GM12878 (cell line): ENCODE measurements at regions not wholly inside any gene's neighbourhood (a gene's known extent, or its start where the extent isn't known, plus 50 kb on each side); places are given as distances from the start of the nearest gene placed in this dataset.

Source experiments
- ATAC-seq: fragments of 200-7000 bp; cut with Tn5 transposase; 3 replicates; pipeline ENCODE4 v1.9.1; 2020; ENCODE audit warnings: mild to moderate bottlenecking, moderate library complexity
- BruUV-seq: library from RNA; stranded (reverse); fragments of 400-500 nt; replicated peaks from 2 replicates; lab custom pipeline; 2021; lab: Mats Ljungman, UMichigan
- CTCF ChIA-PET: fragments of 300-600 bp; sonication (Branson Sonifier 250); formaldehyde crosslinking; extraction: SDS; loops from one replicate; lab custom pipeline; 2021; ENCODE audit warnings: inconsistent platforms; lab: Yijun Ruan, JAX
- POLR2A ChIA-PET: fragments of 350-600 bp; formaldehyde crosslinking; extraction: SDS; loops from one replicate; lab custom pipeline; 2021; ENCODE audit warnings: inconsistent platforms; lab: Charles Lee
- RAD21 ChIA-PET: fragments of 300-600 bp; sonication (Branson Sonifier 250); formaldehyde crosslinking; loops from one replicate; lab custom pipeline; 2023; ENCODE audit warnings: antibody characterized with exemption; ENCODE audit not compliant: unreplicated experiment; lab: Charles Lee
- SMC1A ChIA-PET: fragments of 300-600 bp; sonication (Branson Sonifier 250); formaldehyde crosslinking; loops from one replicate; lab custom pipeline; 2023; ENCODE audit not compliant: unreplicated experiment, uncharacterized antibody; lab: Charles Lee
- DNase-seq: peaks from one replicate; pipeline ENCODE4 v3.0.0-alpha.2; 2011; ENCODE audit warnings: low read depth, low spot score
- FAIRE-seq: peaks from 3 replicates; lab custom pipeline; 2011; peaks lifted over from hg19 to GRCh38; lab: Jason Lieb, UNC
- H2AFZ ChIP-seq: 2 replicates; pipeline ENCODE4 v1.6.0; 2011; ENCODE audit warnings: low read depth, low read length, control low read depth; ENCODE audit not compliant: control insufficient read depth
- H3K27ac ChIP-seq: 2 replicates; pipeline ENCODE4 v1.5.1; 2011; ENCODE audit warnings: control low read depth; ENCODE audit not compliant: control insufficient read depth, insufficient read depth
- H3K27me3 ChIP-seq, 2 experiments: replicated peaks in 1 of 2; 2 replicates each; pipeline versions ENCODE4 v1.6.0 to v1.6.1; 2011; ENCODE audit warnings: low read length in 1 of 2; ENCODE audit not compliant: control insufficient read depth in 2 of 2, insufficient read depth in 2 of 2
- H3K36me3 ChIP-seq, 2 experiments: 2 replicates each; pipeline ENCODE4 v1.5.1; 2011; ENCODE audit warnings: low read length in 1 of 2; ENCODE audit not compliant: control insufficient read depth in 2 of 2, insufficient read depth in 2 of 2
- H3K4me1 ChIP-seq: 2 replicates; pipeline ENCODE4 v1.6.1; 2011; ENCODE audit warnings: mild to moderate bottlenecking, low read length, moderate library complexity, mixed read lengths; ENCODE audit not compliant: control insufficient read depth, insufficient read depth
- H3K4me2 ChIP-seq: 2 replicates; pipeline ENCODE4 v1.6.0; 2011; ENCODE audit warnings: control low read depth; ENCODE audit not compliant: control insufficient read depth, insufficient read depth
- H3K4me3 ChIP-seq: fragments of 200-600 bp; sonication (generic); 2 replicates; pipeline ENCODE4 v1.5.1; 2016
- H3K79me2 ChIP-seq: 2 replicates; pipeline ENCODE4 v1.6.0; 2011; ENCODE audit warnings: low read length; ENCODE audit not compliant: control insufficient read depth, insufficient read depth
- H3K9ac ChIP-seq: 2 replicates; pipeline ENCODE4 v1.8.0; 2011; ENCODE audit warnings: low read length, control low read depth, mixed read lengths; ENCODE audit not compliant: control insufficient read depth, insufficient read depth
- H3K9me3 ChIP-seq: replicated peaks from 3 replicates; pipeline ENCODE4 v1.5.1; 2011; ENCODE audit warnings: mild to moderate bottlenecking, low read length; ENCODE audit not compliant: control insufficient read depth, insufficient read depth
- H4K20me1 ChIP-seq: 2 replicates; pipeline ENCODE4 v1.6.0; 2011; ENCODE audit not compliant: control insufficient read depth, insufficient read depth
- ATF7 ChIP-seq: fragments of 450-650 bp; IDR thresholded peaks from 2 replicates; pipeline ENCODE4 v1.6.1; 2016; ENCODE audit warnings: low read depth, mild to moderate bottlenecking
- BACH1 ChIP-seq: fragments of 450-650 bp; IDR thresholded peaks from 2 replicates; pipeline ENCODE4 v1.6.1; 2017; ENCODE audit warnings: mild to moderate bottlenecking, borderline replicate concordance
- DPF2 ChIP-seq: fragments of 450-650 bp; IDR thresholded peaks from 2 replicates; pipeline ENCODE4 v1.6.1; 2017; ENCODE audit warnings: mild to moderate bottlenecking
- E4F1 ChIP-seq: fragments of 450-650 bp; IDR thresholded peaks from 2 replicates; pipeline ENCODE4 v1.6.1; 2018; ENCODE audit warnings: borderline replicate concordance, mild to moderate bottlenecking; ENCODE audit not compliant: partially characterized antibody
- EED ChIP-seq: sonication (generic); IDR thresholded peaks from 2 replicates; pipeline ENCODE4 v1.6.1; 2016; ENCODE audit warnings: antibody characterized with exemption, low read depth
- GATAD2B ChIP-seq: fragments of 450-650 bp; conservative IDR thresholded peaks from 2 replicates; pipeline ENCODE4 v1.6.1; 2017; ENCODE audit warnings: low read depth, mild to moderate bottlenecking, moderate library complexity
- JUND ChIP-seq: IDR thresholded peaks from 2 replicates; pipeline ENCODE4 v1.6.1; 2012; ENCODE audit warnings: low read depth, mild to moderate bottlenecking, low read length, improper control_type of control experiment, moderate library complexity
- MEF2A ChIP-seq: IDR thresholded peaks from 2 replicates; pipeline ENCODE4 v1.6.1; 2011; ENCODE audit warnings: low read depth, mild to moderate bottlenecking, low read length, moderate library complexity; ENCODE audit not compliant: insufficient read depth
- PAX8 ChIP-seq: fragments of 450-650 bp; IDR thresholded peaks from 2 replicates; pipeline ENCODE4 v1.6.1; 2017; ENCODE audit warnings: mild to moderate bottlenecking, moderate library complexity
- STAT1 ChIP-seq: fragments of 450-650 bp; conservative IDR thresholded peaks from 2 replicates; pipeline ENCODE4 v1.6.1; 2014; ENCODE audit warnings: antibody characterized with exemption, mild to moderate bottlenecking
- ZNF622 ChIP-seq: fragments of 450-650 bp; IDR thresholded peaks from 2 replicates; pipeline ENCODE4 v1.6.1; 2017; ENCODE audit warnings: mild to moderate bottlenecking, inconsistent platforms
- WGBS: methylation state at CpG from one replicate; pipeline ENCODE4 v1.1.6; 2016; ENCODE audit warnings: low lambda C conversion rate; ENCODE audit not compliant: insufficient replicate concordance, insufficient coverage; ENCODE audit errors: missing lambda C conversion rate; 5-methylcytosine and 5-hydroxymethylcytosine counted together
- in situ Hi-C: fragments of 300-500 bp; cut with MboI; formaldehyde crosslinking; loops from 9 replicates; pipeline ENCODE4 v1.14.3; 2018; ENCODE audit warnings: mixed read lengths
- intact Hi-C: fragments of 100-400 bp; cut with micrococcal nuclease; formaldehyde crosslinking; loops from one replicate; pipeline ENCODE4 v1.14.2; 2022; ENCODE audit not compliant: unreplicated experiment
- TF ChIP-seq, protein P1 (sequence below): fragments of 450-650 bp; IDR thresholded peaks from 2 replicates; pipeline ENCODE4 v1.6.1; 2017; ENCODE audit warnings: mild to moderate bottlenecking, low read depth, inconsistent platforms; ENCODE audit not compliant: poor library complexity, severe bottlenecking
- TF ChIP-seq, protein P2 (sequence below): fragments of 450-650 bp; formaldehyde crosslinking; IDR thresholded peaks from 2 replicates; pipeline ENCODE4 v1.4.0; 2020; ENCODE audit warnings: mild to moderate bottlenecking, moderate library complexity
- TF ChIP-seq, protein P3 (sequence below): IDR thresholded peaks from 2 replicates; pipeline ENCODE4 v1.6.1; 2012; ENCODE audit warnings: low read depth, low read length, improper control_type of control experiment

DNA sequence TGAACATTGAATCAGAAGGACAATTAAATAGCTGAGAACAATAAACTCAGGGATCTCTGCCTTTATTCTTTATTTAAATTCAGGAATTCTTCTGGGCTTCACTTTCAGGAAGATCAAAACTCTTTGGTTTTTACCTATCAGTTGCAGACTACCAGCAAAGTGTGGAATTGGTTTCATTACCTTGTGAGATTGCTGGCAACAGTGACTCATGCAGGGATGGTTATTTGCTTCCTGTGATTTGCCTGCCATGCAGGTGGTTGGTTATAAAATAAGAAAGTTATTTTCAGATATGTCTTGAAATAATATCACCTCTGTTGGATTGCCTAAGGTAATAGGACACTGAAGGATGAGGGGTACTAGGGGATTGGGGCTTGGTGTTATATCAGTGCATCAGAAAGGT is 204.6 kb downstream of the PTBP2 start (continued):
- TF ChIP-seq, protein P1, sequence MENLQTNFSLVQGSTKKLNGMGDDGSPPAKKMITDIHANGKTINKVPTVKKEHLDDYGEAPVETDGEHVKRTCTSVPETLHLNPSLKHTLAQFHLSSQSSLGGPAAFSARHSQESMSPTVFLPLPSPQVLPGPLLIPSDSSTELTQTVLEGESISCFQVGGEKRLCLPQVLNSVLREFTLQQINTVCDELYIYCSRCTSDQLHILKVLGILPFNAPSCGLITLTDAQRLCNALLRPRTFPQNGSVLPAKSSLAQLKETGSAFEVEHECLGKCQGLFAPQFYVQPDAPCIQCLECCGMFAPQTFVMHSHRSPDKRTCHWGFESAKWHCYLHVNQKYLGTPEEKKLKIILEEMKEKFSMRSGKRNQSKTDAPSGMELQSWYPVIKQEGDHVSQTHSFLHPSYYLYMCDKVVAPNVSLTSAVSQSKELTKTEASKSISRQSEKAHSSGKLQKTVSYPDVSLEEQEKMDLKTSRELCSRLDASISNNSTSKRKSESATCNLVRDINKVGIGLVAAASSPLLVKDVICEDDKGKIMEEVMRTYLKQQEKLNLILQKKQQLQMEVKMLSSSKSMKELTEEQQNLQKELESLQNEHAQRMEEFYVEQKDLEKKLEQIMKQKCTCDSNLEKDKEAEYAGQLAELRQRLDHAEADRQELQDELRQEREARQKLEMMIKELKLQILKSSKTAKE: no peak
- TF ChIP-seq PAX8: no peak
- TF ChIP-seq STAT1: no peak
- TF ChIP-seq BACH1: no peak
- TF ChIP-seq, all 136 proteins: peak for 0

DNA sequence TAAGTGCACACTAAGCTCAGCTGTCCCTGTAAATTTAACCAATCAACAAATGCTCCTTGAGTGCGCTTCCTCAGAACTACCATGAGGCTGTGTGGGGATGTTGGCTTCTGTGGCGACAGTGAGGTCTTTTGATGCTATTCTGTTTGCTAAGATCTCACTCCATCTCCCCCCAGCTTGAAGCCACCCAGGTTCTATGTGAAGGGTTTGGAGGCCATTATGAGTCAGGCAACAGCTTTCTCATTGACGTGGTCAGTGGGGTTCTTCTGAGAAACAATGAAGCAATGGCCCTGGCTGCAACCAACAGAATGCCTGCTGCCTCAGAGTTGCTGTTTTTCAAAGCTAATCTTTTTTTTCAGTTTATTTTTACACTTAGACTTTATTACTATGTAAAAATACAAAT is 205.5 kb downstream of the PTBP2 start:
- no TSS peak for BruUV-seq
- H3K9me3 ChIP-seq: no peaks in the 10 kb centered on the region; the same call in 2 of the 3 replicates
- H3K4me1 ChIP-seq: no peaks in the 10 kb centered on the region
- FAIRE-seq: no peak
- no peak for ATAC-seq
- no peaks in the 10 kb centered on the region for H3K79me2 ChIP-seq
- RAD21 ChIA-PET: no interaction called here
- CTCF ChIA-PET: no interaction called here
- WGBS: 26% methylated on average over 3 of the region's 3 CpGs
- in situ Hi-C loops: no loop called here
- no peak overlapping the region for H3K9ac ChIP-seq
- no peaks in the 10 kb centered on the region for H3K36me3 ChIP-seq
- H3K27me3 ChIP-seq: no peaks in the 10 kb centered on the region
- H4K20me1 ChIP-seq: no peaks in the 10 kb centered on the region
- SMC1A ChIA-PET: no interaction called here
- H3K4me3 ChIP-seq: no peak overlapping the region
- POLR2A ChIA-PET: no interaction called here
- H3K4me2 ChIP-seq: no peak overlapping the region
- no peak for DNase-seq
- H3K27ac ChIP-seq: no peak overlapping the region
- no peak overlapping the region for H2AFZ ChIP-seq
- intact Hi-C loops: no loop called here
- no peak for TF ChIP-seq ATF7
- TF ChIP-seq ZNF622: no peak
- no peak for TF ChIP-seq MEF2A
- no peak for TF ChIP-seq JUND
- no peak for TF ChIP-seq GATAD2B
- TF ChIP-seq, protein P2, sequence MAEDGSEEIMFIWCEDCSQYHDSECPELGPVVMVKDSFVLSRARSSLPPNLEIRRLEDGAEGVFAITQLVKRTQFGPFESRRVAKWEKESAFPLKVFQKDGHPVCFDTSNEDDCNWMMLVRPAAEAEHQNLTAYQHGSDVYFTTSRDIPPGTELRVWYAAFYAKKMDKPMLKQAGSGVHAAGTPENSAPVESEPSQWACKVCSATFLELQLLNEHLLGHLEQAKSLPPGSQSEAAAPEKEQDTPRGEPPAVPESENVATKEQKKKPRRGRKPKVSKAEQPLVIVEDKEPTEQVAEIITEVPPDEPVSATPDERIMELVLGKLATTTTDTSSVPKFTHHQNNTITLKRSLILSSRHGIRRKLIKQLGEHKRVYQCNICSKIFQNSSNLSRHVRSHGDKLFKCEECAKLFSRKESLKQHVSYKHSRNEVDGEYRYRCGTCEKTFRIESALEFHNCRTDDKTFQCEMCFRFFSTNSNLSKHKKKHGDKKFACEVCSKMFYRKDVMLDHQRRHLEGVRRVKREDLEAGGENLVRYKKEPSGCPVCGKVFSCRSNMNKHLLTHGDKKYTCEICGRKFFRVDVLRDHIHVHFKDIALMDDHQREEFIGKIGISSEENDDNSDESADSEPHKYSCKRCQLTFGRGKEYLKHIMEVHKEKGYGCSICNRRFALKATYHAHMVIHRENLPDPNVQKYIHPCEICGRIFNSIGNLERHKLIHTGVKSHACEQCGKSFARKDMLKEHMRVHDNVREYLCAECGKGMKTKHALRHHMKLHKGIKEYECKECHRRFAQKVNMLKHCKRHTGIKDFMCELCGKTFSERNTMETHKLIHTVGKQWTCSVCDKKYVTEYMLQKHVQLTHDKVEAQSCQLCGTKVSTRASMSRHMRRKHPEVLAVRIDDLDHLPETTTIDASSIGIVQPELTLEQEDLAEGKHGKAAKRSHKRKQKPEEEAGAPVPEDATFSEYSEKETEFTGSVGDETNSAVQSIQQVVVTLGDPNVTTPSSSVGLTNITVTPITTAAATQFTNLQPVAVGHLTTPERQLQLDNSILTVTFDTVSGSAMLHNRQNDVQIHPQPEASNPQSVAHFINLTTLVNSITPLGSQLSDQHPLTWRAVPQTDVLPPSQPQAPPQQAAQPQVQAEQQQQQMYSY (CRISPR knock-in tag): no peak
- no peak for TF ChIP-seq DPF2
- TF ChIP-seq, protein P3, sequence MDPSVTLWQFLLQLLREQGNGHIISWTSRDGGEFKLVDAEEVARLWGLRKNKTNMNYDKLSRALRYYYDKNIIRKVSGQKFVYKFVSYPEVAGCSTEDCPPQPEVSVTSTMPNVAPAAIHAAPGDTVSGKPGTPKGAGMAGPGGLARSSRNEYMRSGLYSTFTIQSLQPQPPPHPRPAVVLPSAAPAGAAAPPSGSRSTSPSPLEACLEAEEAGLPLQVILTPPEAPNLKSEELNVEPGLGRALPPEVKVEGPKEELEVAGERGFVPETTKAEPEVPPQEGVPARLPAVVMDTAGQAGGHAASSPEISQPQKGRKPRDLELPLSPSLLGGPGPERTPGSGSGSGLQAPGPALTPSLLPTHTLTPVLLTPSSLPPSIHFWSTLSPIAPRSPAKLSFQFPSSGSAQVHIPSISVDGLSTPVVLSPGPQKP: no peak
- TF ChIP-seq E4F1: no peak
- TF ChIP-seq EED: no peak
